Heart left ventricle (tissue), 13 donors: ENCODE measurements at regions not wholly inside any gene's neighbourhood (a gene's known extent, or its start where the extent isn't known, plus 50 kb on each side); places are given as distances from the start of the nearest gene placed in this dataset.

ENCODE experiments used
- CTCF ChIP-seq, 12 donors: fragments of 200-600 bp; sonication (generic) in 4 of 12; IDR thresholded peaks; one replicate each; pipeline versions ENCODE4 v1.5.0 to v1.8.0; 2018 to 2022; ENCODE audit warnings: antibody characterized with exemption in 12 of 12, mild to moderate bottlenecking in 5 of 12
- POLR2A ChIP-seq, 2 donors: fragments of 450-650 bp; IDR thresholded peaks; one replicate each; pipeline ENCODE4 v1.6.1; 2017; ENCODE audit warnings: antibody characterized with exemption in 2 of 2, mild to moderate bottlenecking in 2 of 2, moderate library complexity in 2 of 2
- donor health status: ischemic (EF 13 %, LVEDD 7.1; RV severe dilation, severe dysfunction).
- donor health status: DM: no; HTN: yes; CAD: no.
- donor health status: DM: no; HTN: no; CAD: no.
- donor health status: ischemic (EF 25% LVEDD 6.9; RV normal size, moderate dysfunction).
- donor health status: ischemic (EF 25% LVEDD 5.7; RV mildly dilated, moderate dysfunction).
- donor health status: ischemic (EF 35%, LVEDD 5.7; RV mildly dilated, moderate dysfunction).
- donor health status: nonischemic (EF 11% LVEDD 7.7; RV severe dilation, severe dysfunction).
- donor health status: DM: yes; HTN: yes; CAD: no.
- donor health status: PGD.
- donor health status: ischemic (EF 29% LVEDD 5.4; RV normal size, mild dysfunction).
- donor health status: nonischemic (EF 23%, LVEDD 6.1; RV moderate dilation, normal function).

- TF ChIP-seq CTCF (IDR thresholded peaks at IDR 0.05) = no peak
- TF ChIP-seq POLR2A (IDR thresholded peaks at IDR 0.05) = no peak
Measured at GRCh38 chr20:59387891-59388290, 87.5 kb downstream of the EDN3 start.
